HG02678 (cell line): ENCODE measurements at regions not wholly inside any gene's neighbourhood (a gene's known extent, or its start where the extent isn't known, plus 50 kb on each side); places are given as distances from the start of the nearest gene placed in this dataset.
"Not testable (repeated sequence)": the region's sequence is repeated elsewhere in the genome, so short reads cannot be mapped to it uniquely, and the experiment has no call there.

Source experiments
- ATAC-seq: cut with Tn5 transposase; IDR thresholded peaks from one replicate; pipeline ENCODE4 v1.9.1; 2021; ENCODE audit warnings: mild to moderate bottlenecking, moderate library complexity; ENCODE audit not compliant: unreplicated experiment

- no peak for ATAC-seq
Measured at GRCh38 chr17:71849783-71850768, 270.7 kb upstream of the SOX9 start.

- no peak for ATAC-seq
Measured at GRCh38 chr17:71850812-71851211, 270.0 kb upstream of the SOX9 start.

- no peak for ATAC-seq
Measured at GRCh38 chr17:71855010-71855409, 265.8 kb upstream of the SOX9 start.

GRCh38 chr17:71864755-71865154 is 256.1 kb upstream of the SOX9 start:
- ATAC-seq, result no peak

GRCh38 chr17:71866095-71866494 is 254.7 kb upstream of the SOX9 start:
- no peak for ATAC-seq

- ATAC-seq, result no peak
Measured at GRCh38 chr17:71869293-71869692, 251.5 kb upstream of the SOX9 start.

GRCh38 chr17:71869841-71870545 is 250.8 kb upstream of the SOX9 start:
- no peak for ATAC-seq

- ATAC-seq, result no peak
Measured at GRCh38 chr17:71870546-71870862, 250.3 kb upstream of the SOX9 start.

GRCh38 chr17:71872843-71873485 is 247.9 kb upstream of the SOX9 start:
- no peak for ATAC-seq

- not testable (repeated sequence) for ATAC-seq
Measured at GRCh38 chr17:71874773-71875172, 246.0 kb upstream of the SOX9 start.

GRCh38 chr17:71878271-71878670 is 242.5 kb upstream of the SOX9 start:
- no peak for ATAC-seq

- no peak for ATAC-seq
Measured at GRCh38 chr17:71878998-71879397, 241.8 kb upstream of the SOX9 start.

GRCh38 chr17:71881041-71881440 is 239.8 kb upstream of the SOX9 start:
- no peak for ATAC-seq

- ATAC-seq, result no peak
Measured at GRCh38 chr17:71881581-71881980, 239.2 kb upstream of the SOX9 start.

GRCh38 chr17:71883258-71883657 is 237.6 kb upstream of the SOX9 start:
- ATAC-seq, result no peak

- ATAC-seq, result no peak
Measured at GRCh38 chr17:71883845-71884244, 237.0 kb upstream of the SOX9 start.

- no peak for ATAC-seq
Measured at GRCh38 chr17:71885662-71886061, 235.2 kb upstream of the SOX9 start.

GRCh38 chr17:71899317-71899716 is 221.5 kb upstream of the SOX9 start:
- no peak for ATAC-seq

GRCh38 chr17:71900621-71901229 is 220.1 kb upstream of the SOX9 start:
- no peak for ATAC-seq

GRCh38 chr17:71902894-71903506 is 217.8 kb upstream of the SOX9 start:
- ATAC-seq, result no peak
